ENCODE measurements at regions not wholly inside any gene's neighbourhood (a gene's known extent, or its start where the extent isn't known, plus 50 kb on each side); places are given as distances from the start of the nearest gene placed in this dataset.
"Not testable (repeated sequence)": the region's sequence is repeated elsewhere in the genome, so short reads cannot be mapped to it uniquely, and the experiment has no call there.

- not testable (repeated sequence) for H3K36me3 ChIP-seq (ENCODE audit: control insufficient read depth in 3 of 3, insufficient read depth in 2 of 3, low read depth in 1 of 3, low read length in 3 of 3); H3K27ac ChIP-seq (ENCODE audit: low read depth in 1 of 3, low read length in 2 of 3); H3K4me1 ChIP-seq (ENCODE audit: control insufficient read depth in 3 of 3, insufficient read depth in 2 of 3, low read depth in 1 of 3, low read length in 2 of 3); H3K27me3 ChIP-seq (ENCODE audit: control insufficient read depth in 3 of 3, insufficient read depth in 3 of 3, low read length in 3 of 3); H3K4me3 ChIP-seq (ENCODE audit: low read depth in 1 of 3, low read length in 3 of 3); FAIRE-seq; H3K9me3 ChIP-seq (ENCODE audit: control insufficient read depth in 2 of 2, insufficient read depth in 1 of 2, low read depth in 1 of 2, low read length in 1 of 2); DNase-seq
- no CpG with 5 or more reads among the region's 1 CpG for WGBS, 3 donors
Measured at GRCh38 chr1:120308940-120309578, 105.8 kb upstream of the NBPF8 start.

- DNase-seq; H3K27ac ChIP-seq (ENCODE audit: low read depth in 1 of 3, low read length in 2 of 3); FAIRE-seq; H3K36me3 ChIP-seq (ENCODE audit: control insufficient read depth in 3 of 3, insufficient read depth in 2 of 3, low read depth in 1 of 3, low read length in 3 of 3); H3K27me3 ChIP-seq (ENCODE audit: control insufficient read depth in 3 of 3, insufficient read depth in 3 of 3, low read length in 3 of 3); H3K9me3 ChIP-seq (ENCODE audit: control insufficient read depth in 2 of 2, insufficient read depth in 1 of 2, low read depth in 1 of 2, low read length in 1 of 2); H3K4me1 ChIP-seq (ENCODE audit: control insufficient read depth in 3 of 3, insufficient read depth in 2 of 3, low read depth in 1 of 3, low read length in 2 of 3); H3K4me3 ChIP-seq (ENCODE audit: low read depth in 1 of 3, low read length in 3 of 3): not testable (repeated sequence)
- no CpG with 5 or more reads among the region's 3 CpGs for WGBS, 3 donors
Measured at GRCh38 chr1:120305046-120305445, 109.8 kb upstream of the NBPF8 start.

GRCh38 chr1:120304341-120304740, 110.5 kb upstream of the NBPF8 start:
- not testable (repeated sequence) for H3K9me3 ChIP-seq (ENCODE audit: control insufficient read depth in 2 of 2, insufficient read depth in 1 of 2, low read depth in 1 of 2, low read length in 1 of 2); H3K27me3 ChIP-seq (ENCODE audit: control insufficient read depth in 3 of 3, insufficient read depth in 3 of 3, low read length in 3 of 3); H3K36me3 ChIP-seq (ENCODE audit: control insufficient read depth in 3 of 3, insufficient read depth in 2 of 3, low read depth in 1 of 3, low read length in 3 of 3); FAIRE-seq; H3K27ac ChIP-seq (ENCODE audit: low read depth in 1 of 3, low read length in 2 of 3); H3K4me1 ChIP-seq (ENCODE audit: control insufficient read depth in 3 of 3, insufficient read depth in 2 of 3, low read depth in 1 of 3, low read length in 2 of 3); H3K4me3 ChIP-seq (ENCODE audit: low read depth in 1 of 3, low read length in 3 of 3); DNase-seq
- WGBS, 3 donors = no CpG with 5 or more reads among the region's 2 CpGs

- H3K9me3 ChIP-seq (ENCODE audit: control insufficient read depth in 2 of 2, insufficient read depth in 1 of 2, low read depth in 1 of 2, low read length in 1 of 2); H3K27me3 ChIP-seq (ENCODE audit: control insufficient read depth in 3 of 3, insufficient read depth in 3 of 3, low read length in 3 of 3); H3K4me1 ChIP-seq (ENCODE audit: control insufficient read depth in 3 of 3, insufficient read depth in 2 of 3, low read depth in 1 of 3, low read length in 2 of 3); H3K36me3 ChIP-seq (ENCODE audit: control insufficient read depth in 3 of 3, insufficient read depth in 2 of 3, low read depth in 1 of 3, low read length in 3 of 3); H3K4me3 ChIP-seq (ENCODE audit: low read depth in 1 of 3, low read length in 3 of 3); H3K27ac ChIP-seq (ENCODE audit: low read depth in 1 of 3, low read length in 2 of 3); FAIRE-seq; DNase-seq: not testable (repeated sequence)
- WGBS, 3 donors = 56 to 83% (median 67%) methylated on average over 1 to 2 of the region's 4 CpGs
Measured at GRCh38 chr1:120299433-120300057, 115.3 kb upstream of the NBPF8 start.

- FAIRE-seq; H3K27me3 ChIP-seq (ENCODE audit: control insufficient read depth in 3 of 3, insufficient read depth in 3 of 3, low read length in 3 of 3); H3K4me1 ChIP-seq (ENCODE audit: control insufficient read depth in 3 of 3, insufficient read depth in 2 of 3, low read depth in 1 of 3, low read length in 2 of 3); H3K27ac ChIP-seq (ENCODE audit: low read depth in 1 of 3, low read length in 2 of 3); H3K36me3 ChIP-seq (ENCODE audit: control insufficient read depth in 3 of 3, insufficient read depth in 2 of 3, low read depth in 1 of 3, low read length in 3 of 3); H3K4me3 ChIP-seq (ENCODE audit: low read depth in 1 of 3, low read length in 3 of 3); H3K9me3 ChIP-seq (ENCODE audit: control insufficient read depth in 2 of 2, insufficient read depth in 1 of 2, low read depth in 1 of 2, low read length in 1 of 2); DNase-seq: not testable (repeated sequence)
- no CpG with 5 or more reads among the region's 3 CpGs for WGBS, 3 donors
Measured at GRCh38 chr1:120298487-120298886, 116.3 kb upstream of the NBPF8 start.

- no CpG with 5 or more reads among the region's 3 CpGs for WGBS, 3 donors
- H3K9me3 ChIP-seq (ENCODE audit: control insufficient read depth in 2 of 2, insufficient read depth in 1 of 2, low read depth in 1 of 2, low read length in 1 of 2); DNase-seq; H3K27me3 ChIP-seq (ENCODE audit: control insufficient read depth in 3 of 3, insufficient read depth in 3 of 3, low read length in 3 of 3); H3K36me3 ChIP-seq (ENCODE audit: control insufficient read depth in 3 of 3, insufficient read depth in 2 of 3, low read depth in 1 of 3, low read length in 3 of 3); H3K4me3 ChIP-seq (ENCODE audit: low read depth in 1 of 3, low read length in 3 of 3); H3K27ac ChIP-seq (ENCODE audit: low read depth in 1 of 3, low read length in 2 of 3); H3K4me1 ChIP-seq (ENCODE audit: control insufficient read depth in 3 of 3, insufficient read depth in 2 of 3, low read depth in 1 of 3, low read length in 2 of 3); FAIRE-seq: not testable (repeated sequence)
Measured at GRCh38 chr1:120297345-120297953, 117.4 kb upstream of the NBPF8 start.

GRCh38 chr1:120290105-120290504, 113.8 kb upstream of the SEC22B start:
- not testable (repeated sequence) for DNase-seq; H3K36me3 ChIP-seq (ENCODE audit: control insufficient read depth in 3 of 3, insufficient read depth in 2 of 3, low read depth in 1 of 3, low read length in 3 of 3); H3K27ac ChIP-seq (ENCODE audit: low read depth in 1 of 3, low read length in 2 of 3); H3K4me3 ChIP-seq (ENCODE audit: low read depth in 1 of 3, low read length in 3 of 3); FAIRE-seq; H3K9me3 ChIP-seq (ENCODE audit: control insufficient read depth in 2 of 2, insufficient read depth in 1 of 2, low read depth in 1 of 2, low read length in 1 of 2); H3K4me1 ChIP-seq (ENCODE audit: control insufficient read depth in 3 of 3, insufficient read depth in 2 of 3, low read depth in 1 of 3, low read length in 2 of 3); H3K27me3 ChIP-seq (ENCODE audit: control insufficient read depth in 3 of 3, insufficient read depth in 3 of 3, low read length in 3 of 3)
- no CpG with 5 or more reads among the region's 3 CpGs for WGBS, 3 donors

GRCh38 chr1:120289601-120290074, 113.3 kb upstream of the SEC22B start:
- not testable (repeated sequence) for H3K4me3 ChIP-seq (ENCODE audit: low read depth in 1 of 3, low read length in 3 of 3); H3K27ac ChIP-seq (ENCODE audit: low read depth in 1 of 3, low read length in 2 of 3); H3K27me3 ChIP-seq (ENCODE audit: control insufficient read depth in 3 of 3, insufficient read depth in 3 of 3, low read length in 3 of 3); H3K4me1 ChIP-seq (ENCODE audit: control insufficient read depth in 3 of 3, insufficient read depth in 2 of 3, low read depth in 1 of 3, low read length in 2 of 3); FAIRE-seq; H3K9me3 ChIP-seq (ENCODE audit: control insufficient read depth in 2 of 2, insufficient read depth in 1 of 2, low read depth in 1 of 2, low read length in 1 of 2); DNase-seq; H3K36me3 ChIP-seq (ENCODE audit: control insufficient read depth in 3 of 3, insufficient read depth in 2 of 3, low read depth in 1 of 3, low read length in 3 of 3)
- WGBS, 3 donors = no CpG with 5 or more reads among the region's 3 CpGs
